Spinal cord (tissue), 9 donors: ENCODE measurements at regions not wholly inside any gene's neighbourhood (a gene's known extent, or its start where the extent isn't known, plus 50 kb on each side); places are given as distances from the start of the nearest gene placed in this dataset.

ENCODE experiments used
- DNase-seq, 6 donors: peaks; one replicate each; pipeline versions ENCODE4 v3.0.0 to v3.0.0-alpha.2; 2013 to 2015; ENCODE audit warnings: low spot score in 6 of 6, low read depth in 4 of 6
- H3K27ac ChIP-seq: one replicate; pipeline ENCODE4 v1.5.1; 2013; ENCODE audit warnings: low read depth, low read length, control low read depth
- H3K27me3 ChIP-seq: one replicate; pipeline ENCODE4 v1.6.1; 2013; ENCODE audit warnings: low read length; ENCODE audit not compliant: control insufficient read depth, insufficient read depth
- H3K36me3 ChIP-seq: one replicate; pipeline ENCODE4 v1.6.1; 2013; ENCODE audit warnings: low read length; ENCODE audit not compliant: control insufficient read depth, insufficient read depth
- H3K4me1 ChIP-seq: one replicate; pipeline ENCODE4 v1.6.1; 2013; ENCODE audit warnings: low read length; ENCODE audit not compliant: control insufficient read depth, insufficient read depth
- H3K4me3 ChIP-seq: one replicate; pipeline ENCODE4 v1.5.1; 2013; ENCODE audit warnings: low read depth, low read length, control low read depth
- H3K9me3 ChIP-seq: one replicate; pipeline ENCODE4 v1.6.1; 2013; ENCODE audit warnings: low read length; ENCODE audit not compliant: control insufficient read depth, insufficient read depth
- WGBS: methylation state at CpG from one replicate; pipeline ENCODE4 v1.1.5; 2013; ENCODE audit warnings: missing lambda C conversion rate; ENCODE audit not compliant: insufficient coverage; 5-methylcytosine and 5-hydroxymethylcytosine counted together
- donor health status: healthy.

- Histone ChIP-seq H3K36me3 (no peaks in the 10 kb centered on the region), H3K9me3 (no peaks in the 10 kb centered on the region), H3K4me1 (no peaks in the 10 kb centered on the region), H3K27me3 (no peaks in the 10 kb centered on the region), H3K27ac (no peak overlapping the region), H3K4me3 (no peak overlapping the region)
- no CpG with 5 or more reads among the region's 1 CpG for WGBS
- no peak for DNase-seq
These were observed 232.0 kb downstream of the PCDH20 start for GRCh38 chr13:61183670-61184069.

GRCh38 chr13:61180234-61180633, 235.4 kb downstream of the PCDH20 start:
- no peak overlapping the region for H3K4me3 ChIP-seq
- peaks cover 3% of the 10 kb centered on the region for H3K9me3 ChIP-seq
- WGBS: 40% methylated on average over 2 of the region's 4 CpGs
- H3K27me3 ChIP-seq: no peaks in the 10 kb centered on the region
- DNase-seq: peak in 1 of 6 donors; percentile 24
- no peaks in the 10 kb centered on the region for H3K4me1 ChIP-seq
- no peaks in the 10 kb centered on the region for H3K36me3 ChIP-seq
- no peak overlapping the region for H3K27ac ChIP-seq

- Histone ChIP-seq H3K4me1 (no peaks in the 10 kb centered on the region), H3K9me3 (peaks cover 3% of the 10 kb centered on the region), H3K36me3 (no peaks in the 10 kb centered on the region), H3K27me3 (no peaks in the 10 kb centered on the region), H3K27ac (no peak overlapping the region), H3K4me3 (no peak overlapping the region)
- peak in 2 of 6 donors; percentile 11 to 28 for DNase-seq
- WGBS: no CpG with 5 or more reads among the region's 2 CpGs
These were observed 235.9 kb downstream of the PCDH20 start for GRCh38 chr13:61179741-61180140.

GRCh38 chr13:61170856-61171255, 244.8 kb downstream of the PCDH20 start:
- H3K27me3 ChIP-seq: no peaks in the 10 kb centered on the region
- no peaks in the 10 kb centered on the region for H3K36me3 ChIP-seq
- no peak overlapping the region for H3K27ac ChIP-seq
- no peak overlapping the region for H3K4me3 ChIP-seq
- H3K9me3 ChIP-seq: peaks cover 3% of the 10 kb centered on the region
- peak in 5 of 6 donors; percentile 21 to 82 (median 40) for DNase-seq
- H3K4me1 ChIP-seq: no peaks in the 10 kb centered on the region

GRCh38 chr13:61162636-61163035, 253.0 kb downstream of the PCDH20 start:
- no peaks in the 10 kb centered on the region for H3K27me3 ChIP-seq
- H3K27ac ChIP-seq: no peak overlapping the region
- H3K4me1 ChIP-seq: no peaks in the 10 kb centered on the region
- H3K36me3 ChIP-seq: no peaks in the 10 kb centered on the region
- H3K9me3 ChIP-seq: no peaks in the 10 kb centered on the region
- DNase-seq: no peak
- no peak overlapping the region for H3K4me3 ChIP-seq
- WGBS: no CpG with 5 or more reads among the region's 1 CpG

GRCh38 chr13:61162106-61162505, 253.5 kb downstream of the PCDH20 start:
- H3K36me3 ChIP-seq: no peaks in the 10 kb centered on the region
- no peak for DNase-seq
- 80% methylated on average over 1 of the region's 3 CpGs for WGBS
- no peaks in the 10 kb centered on the region for H3K27me3 ChIP-seq
- no peaks in the 10 kb centered on the region for H3K4me1 ChIP-seq
- no peak overlapping the region for H3K4me3 ChIP-seq
- H3K27ac ChIP-seq: no peak overlapping the region
- H3K9me3 ChIP-seq: no peaks in the 10 kb centered on the region

GRCh38 chr13:61156753-61157152, 258.9 kb downstream of the PCDH20 start:
- Histone ChIP-seq H3K4me1 (no peaks in the 10 kb centered on the region), H3K27me3 (no peaks in the 10 kb centered on the region), H3K4me3 (no peak overlapping the region), H3K9me3 (no peaks in the 10 kb centered on the region), H3K36me3 (no peaks in the 10 kb centered on the region), H3K27ac (no peak overlapping the region)
- no CpG with 5 or more reads among the region's 1 CpG for WGBS
- DNase-seq: no peak

GRCh38 chr13:61151062-61151461, 264.6 kb downstream of the PCDH20 start:
- Histone ChIP-seq H3K4me3 (no peak overlapping the region), H3K27ac (no peak overlapping the region), H3K9me3 (no peaks in the 10 kb centered on the region), H3K27me3 (no peaks in the 10 kb centered on the region), H3K4me1 (no peaks in the 10 kb centered on the region), H3K36me3 (no peaks in the 10 kb centered on the region)
- DNase-seq: no peak

- DNase-seq: no peak
These were observed 266.3 kb downstream of the PCDH20 start for GRCh38 chr13:61149331-61149730.

GRCh38 chr13:61148691-61149315, 266.8 kb downstream of the PCDH20 start:
- WGBS: 95% methylated on average over 3 of the region's 6 CpGs

More at GRCh38 chr13:61149331-61149730, 266.3 kb downstream of the PCDH20 start:
- Histone ChIP-seq H3K4me1 (no peaks in the 10 kb centered on the region), H3K27ac (no peak overlapping the region), H3K9me3 (peaks cover 3% of the 10 kb centered on the region), H3K36me3 (no peaks in the 10 kb centered on the region), H3K27me3 (no peaks in the 10 kb centered on the region), H3K4me3 (no peak overlapping the region)

More at GRCh38 chr13:61148691-61149315, 266.8 kb downstream of the PCDH20 start:
- no peaks in the 10 kb centered on the region for H3K4me1 ChIP-seq
- H3K4me3 ChIP-seq: no peak overlapping the region
- H3K27ac ChIP-seq: no peak overlapping the region
- no peaks in the 10 kb centered on the region for H3K36me3 ChIP-seq
- H3K9me3 ChIP-seq: peaks cover 3% of the 10 kb centered on the region
- no peaks in the 10 kb centered on the region for H3K27me3 ChIP-seq
- DNase-seq: peak in 1 of 6 donors; percentile 23
